ENCODE measurements at regions not wholly inside any gene's neighbourhood (a gene's known extent, or its start where the extent isn't known, plus 50 kb on each side); places are given as distances from the start of the nearest gene placed in this dataset.
"Not testable (repeated sequence)": the region's sequence is repeated elsewhere in the genome, so short reads cannot be mapped to it uniquely, and the experiment has no call there.

- peak; percentile 51 for TF ChIP-seq CTCF (conservative IDR thresholded peaks at IDR 0.05)
- no peaks in the 10 kb centered on the region for H3K4me1 Mint-ChIP-seq (ENCODE audit: unreplicated experiment)
- H3K36me3 Mint-ChIP-seq: no peaks in the 10 kb centered on the region
- no peak for DNase-seq (ENCODE audit: extremely low spot score, unreplicated experiment)
- no peak overlapping the region for H3K27ac Mint-ChIP-seq
- H3K9me3 Mint-ChIP-seq: no peaks in the 10 kb centered on the region
- H3K27me3 Mint-ChIP-seq: no peaks in the 10 kb centered on the region
- no peak overlapping the region for H3K4me3 Mint-ChIP-seq
Observed at GRCh38 chrX:131405497-131405896, 116.4 kb upstream of the IGSF1 start.

GRCh38 chrX:131424895-131425294, 119.0 kb upstream of the OR13H1 start:
- Mint-ChIP-seq H3K4me1 (ENCODE audit: unreplicated experiment) (no peaks in the 10 kb centered on the region), H3K27me3 (no peaks in the 10 kb centered on the region), H3K36me3 (no peaks in the 10 kb centered on the region), H3K27ac (no peak overlapping the region), H3K9me3 (no peaks in the 10 kb centered on the region), H3K4me3 (no peak overlapping the region)
- DNase-seq (ENCODE audit: extremely low spot score, unreplicated experiment): no peak
- TF ChIP-seq CTCF (conservative IDR thresholded peaks at IDR 0.05): no peak

GRCh38 chrX:131430465-131430864, 113.4 kb upstream of the OR13H1 start:
- H3K4me3 Mint-ChIP-seq; H3K27me3 Mint-ChIP-seq; H3K27ac Mint-ChIP-seq; H3K9me3 Mint-ChIP-seq; H3K36me3 Mint-ChIP-seq; DNase-seq (ENCODE audit: extremely low spot score, unreplicated experiment); H3K4me1 Mint-ChIP-seq (ENCODE audit: unreplicated experiment): not testable (repeated sequence)

GRCh38 chrX:131441033-131441432, 102.8 kb upstream of the OR13H1 start:
- no peak overlapping the region for H3K4me3 Mint-ChIP-seq
- no peaks in the 10 kb centered on the region for H3K27me3 Mint-ChIP-seq
- DNase-seq (ENCODE audit: extremely low spot score, unreplicated experiment): no peak
- H3K9me3 Mint-ChIP-seq: no peaks in the 10 kb centered on the region
- no peaks in the 10 kb centered on the region for H3K4me1 Mint-ChIP-seq (ENCODE audit: unreplicated experiment)
- H3K36me3 Mint-ChIP-seq: no peaks in the 10 kb centered on the region
- no peak overlapping the region for H3K27ac Mint-ChIP-seq
- TF ChIP-seq CTCF (conservative IDR thresholded peaks at IDR 0.05): no peak

- Mint-ChIP-seq H3K27ac (no peak overlapping the region), H3K4me1 (ENCODE audit: unreplicated experiment) (no peaks in the 10 kb centered on the region), H3K27me3 (no peaks in the 10 kb centered on the region), H3K9me3 (no peaks in the 10 kb centered on the region), H3K36me3 (no peaks in the 10 kb centered on the region), H3K4me3 (no peak overlapping the region)
- TF ChIP-seq CTCF (conservative IDR thresholded peaks at IDR 0.05): no peak
- no peak for DNase-seq (ENCODE audit: extremely low spot score, unreplicated experiment)
Observed at GRCh38 chrX:131445955-131446354, 97.9 kb upstream of the OR13H1 start.

GRCh38 chrX:131461855-131462254, 82.0 kb upstream of the OR13H1 start:
- H3K9me3 Mint-ChIP-seq; H3K27me3 Mint-ChIP-seq; H3K4me1 Mint-ChIP-seq (ENCODE audit: unreplicated experiment); H3K27ac Mint-ChIP-seq; H3K4me3 Mint-ChIP-seq; H3K36me3 Mint-ChIP-seq; DNase-seq (ENCODE audit: extremely low spot score, unreplicated experiment): not testable (repeated sequence)

- not testable (repeated sequence) for H3K4me1 Mint-ChIP-seq (ENCODE audit: unreplicated experiment); H3K4me3 Mint-ChIP-seq; H3K27me3 Mint-ChIP-seq; H3K9me3 Mint-ChIP-seq; DNase-seq (ENCODE audit: extremely low spot score, unreplicated experiment); H3K27ac Mint-ChIP-seq; H3K36me3 Mint-ChIP-seq
Observed at GRCh38 chrX:131473809-131474208, 70.1 kb upstream of the OR13H1 start.
